HG03442 (cell line): ENCODE measurements at regions not wholly inside any gene's neighbourhood (a gene's known extent, or its start where the extent isn't known, plus 50 kb on each side); places are given as distances from the start of the nearest gene placed in this dataset.
A peak's percentile ranks its signal among the peaks of the same experiment; 100 is the strongest.
"Not testable (repeated sequence)": the region's sequence is repeated elsewhere in the genome, so short reads cannot be mapped to it uniquely, and the experiment has no call there.

Experiments used
- ATAC-seq: cut with Tn5 transposase; IDR thresholded peaks from one replicate; pipeline ENCODE4 v1.9.1; 2021; ENCODE audit warnings: mild to moderate bottlenecking, moderate library complexity; ENCODE audit not compliant: unreplicated experiment

DNA sequence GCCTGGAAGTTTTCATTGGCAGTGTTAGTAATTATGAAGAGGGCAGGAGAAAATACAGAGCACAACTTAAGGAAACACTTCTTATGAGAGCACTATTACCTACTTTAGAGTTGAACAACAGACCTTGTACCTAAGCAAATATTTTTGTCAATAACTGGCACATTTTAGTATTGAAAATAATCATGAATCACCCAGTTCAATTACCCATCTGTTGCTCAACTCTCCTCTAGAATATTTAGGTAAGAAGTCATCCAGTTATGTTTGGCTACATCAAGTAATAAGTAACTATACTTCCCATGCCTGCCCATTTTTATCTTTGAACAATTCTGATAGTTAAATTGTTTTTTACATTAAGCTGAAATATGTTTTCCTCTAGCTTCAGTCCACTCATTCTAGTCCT, 893.4 kb downstream of the DIAPH3 start:
- no peak for ATAC-seq

DNA sequence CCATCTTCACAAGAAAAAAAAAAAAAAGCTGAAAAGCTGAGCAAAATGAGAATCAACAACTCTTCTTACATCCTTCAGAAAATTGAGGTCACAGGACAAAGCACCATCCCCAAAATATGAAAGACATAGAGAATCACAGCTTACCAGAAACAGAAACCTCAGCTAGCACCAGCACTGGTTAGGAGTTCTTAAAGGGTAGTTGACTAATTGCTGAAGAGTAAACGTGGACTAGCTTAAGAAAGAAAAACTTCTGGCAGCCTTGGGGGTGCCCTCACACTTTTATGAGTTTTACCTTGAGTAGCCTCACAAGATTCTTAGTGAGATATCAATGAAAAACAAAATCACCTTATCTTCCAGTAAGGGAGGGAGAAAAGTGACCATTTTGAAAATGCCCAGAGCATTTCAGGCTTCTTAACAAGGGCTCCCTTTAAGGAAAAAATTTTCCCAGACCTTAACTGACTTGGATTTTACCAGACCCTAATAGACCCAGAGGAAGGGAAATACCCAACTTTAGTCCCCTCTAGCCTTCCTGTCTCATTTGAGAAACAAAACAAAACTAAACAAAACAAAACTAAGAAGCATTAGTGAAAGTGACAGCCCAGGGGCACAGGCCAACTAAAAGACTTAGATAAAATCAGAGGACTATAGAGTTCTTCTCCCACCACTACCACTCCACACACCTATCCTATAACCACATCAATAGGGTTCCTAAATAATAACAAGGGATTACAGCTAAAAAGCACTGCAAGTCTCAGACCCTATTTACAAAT, 888.6 kb downstream of the DIAPH3 start:
- ATAC-seq: peak; percentile 70

DNA sequence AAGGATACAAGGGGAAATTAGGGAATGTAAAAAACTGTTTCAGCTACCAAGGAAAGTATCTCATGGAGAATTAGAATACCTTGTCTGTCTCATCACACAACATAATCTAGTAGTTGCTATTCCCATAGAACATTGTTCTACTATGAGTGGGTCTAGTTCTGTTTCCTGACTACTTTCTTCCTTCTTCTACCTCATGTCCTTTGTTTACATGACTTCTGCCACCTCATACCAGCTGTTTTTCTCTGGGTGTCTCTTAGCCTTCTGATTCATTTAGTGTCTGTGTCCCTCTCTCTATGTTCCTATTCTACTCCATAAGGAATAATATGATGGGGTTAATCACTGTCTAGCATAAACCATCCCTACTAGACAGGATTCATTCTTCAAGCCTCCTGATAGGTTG, 887.3 kb downstream of the DIAPH3 start:
- ATAC-seq: no peak

DNA sequence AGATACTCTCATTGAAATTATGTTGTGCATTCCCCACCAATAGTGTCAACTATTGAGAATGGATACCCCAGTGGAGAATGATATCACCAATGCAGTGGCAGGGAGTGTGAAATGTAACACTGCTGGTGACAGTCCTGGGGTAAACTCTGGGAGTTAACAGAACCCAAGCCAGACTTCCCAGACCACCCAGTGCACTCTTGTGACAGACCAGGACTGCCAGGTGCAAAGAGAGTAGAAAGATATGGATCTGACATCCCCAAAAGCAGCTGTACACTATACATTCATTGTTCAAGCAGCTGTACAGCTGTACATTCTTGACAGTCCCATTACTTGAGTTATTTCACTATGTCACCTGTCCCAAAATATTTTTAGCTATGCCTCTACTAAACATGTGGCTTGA, 886.6 kb downstream of the DIAPH3 start:
- no peak for ATAC-seq

DNA sequence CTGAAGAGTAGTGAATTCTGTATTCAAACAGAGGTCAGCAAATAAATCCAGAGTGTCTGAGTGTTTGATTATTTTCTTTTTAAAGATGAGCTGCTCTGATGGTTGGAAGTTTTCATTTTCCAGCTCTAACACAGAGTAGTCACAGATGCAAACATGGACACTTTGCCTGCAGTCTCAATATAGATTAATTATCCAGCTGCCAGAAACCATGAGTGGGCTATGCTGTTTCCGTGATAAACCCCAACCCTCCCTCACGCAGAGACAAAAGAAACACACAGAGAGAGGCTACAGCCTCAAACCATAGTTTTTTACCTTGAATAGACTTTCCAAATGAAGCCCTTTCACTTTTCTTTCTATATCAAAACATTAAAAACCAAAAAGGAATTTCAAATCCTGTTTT, 884.7 kb downstream of the DIAPH3 start:
- ATAC-seq: no peak

DNA sequence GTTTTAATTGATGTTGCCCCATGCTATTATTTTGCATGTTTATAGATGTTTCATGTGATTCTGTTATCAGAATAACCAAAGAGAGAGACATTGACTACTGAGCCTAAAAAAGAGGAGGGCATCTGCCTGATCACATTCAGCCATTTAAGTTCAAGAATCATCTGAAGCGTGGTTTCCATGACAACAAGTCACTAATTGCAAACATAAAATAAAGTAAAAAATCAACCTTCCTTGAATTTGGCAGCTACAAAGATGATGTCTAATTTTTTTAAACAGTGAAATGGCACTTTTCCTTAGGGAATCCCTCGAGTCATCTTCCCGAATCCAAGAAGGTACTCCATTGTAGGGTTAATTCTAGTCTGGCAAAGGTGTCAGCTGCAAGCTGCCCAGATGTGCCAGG, 884.2 kb downstream of the DIAPH3 start:
- no peak for ATAC-seq

DNA sequence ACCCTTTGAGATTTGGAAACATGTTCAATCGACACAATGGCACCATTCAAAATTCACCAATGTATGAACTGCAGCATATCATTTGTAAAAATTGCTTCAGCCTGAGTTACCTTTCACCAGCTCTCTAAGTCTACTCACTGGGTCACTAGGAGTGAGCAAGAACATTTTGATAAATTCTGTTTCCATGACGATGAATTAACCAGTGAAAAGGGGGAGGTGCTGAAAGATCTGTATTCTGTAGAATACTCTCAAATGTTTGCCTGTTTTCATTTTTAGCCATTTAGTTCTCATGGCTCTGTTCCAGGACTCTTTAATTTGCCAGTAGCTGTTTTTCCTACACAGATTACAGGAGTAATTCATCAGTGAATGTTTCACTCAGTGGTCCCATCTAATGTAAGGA, 883.4 kb downstream of the DIAPH3 start:
- no peak for ATAC-seq

DNA sequence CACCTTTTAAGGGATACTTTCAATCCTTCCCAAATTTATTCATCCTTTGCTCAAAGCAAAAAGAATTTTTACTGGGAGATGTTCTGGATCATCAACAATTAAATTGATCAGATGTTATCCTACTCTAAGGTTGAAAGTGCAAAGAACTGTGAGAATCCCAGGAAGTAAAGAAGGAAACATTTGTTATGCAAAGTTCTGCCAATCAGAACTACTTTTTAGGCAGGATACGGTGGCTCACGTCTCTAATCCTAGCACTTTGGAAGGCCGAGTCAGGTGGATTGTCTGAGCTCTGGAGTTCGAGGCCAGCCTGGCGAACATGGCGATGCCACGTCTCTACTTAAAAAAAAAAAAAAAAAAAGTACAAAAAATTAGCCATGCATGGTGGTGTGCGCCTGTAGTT, 882.3 kb downstream of the DIAPH3 start:
- ATAC-seq: no peak

DNA sequence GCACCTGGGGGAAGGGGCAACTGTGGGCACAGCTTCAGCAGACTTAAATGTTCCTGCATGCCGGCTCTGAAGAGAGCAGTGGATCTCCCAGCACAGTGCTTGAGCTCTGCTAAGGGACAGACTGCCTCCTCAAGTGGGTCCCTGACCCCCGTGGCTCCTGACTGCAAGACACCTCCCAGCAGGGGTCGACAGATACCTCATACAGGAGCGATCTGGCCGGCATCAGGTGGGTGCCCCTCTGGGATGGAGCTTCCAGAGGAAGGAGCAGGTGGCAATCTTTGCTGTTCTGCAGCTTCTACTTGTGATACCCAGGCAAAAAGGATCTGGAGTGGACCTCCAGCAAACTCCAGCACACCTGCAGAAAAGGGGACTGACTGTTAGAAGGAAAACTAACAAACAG, 871.5 kb downstream of the DIAPH3 start:
- not testable (repeated sequence) for ATAC-seq

DNA sequence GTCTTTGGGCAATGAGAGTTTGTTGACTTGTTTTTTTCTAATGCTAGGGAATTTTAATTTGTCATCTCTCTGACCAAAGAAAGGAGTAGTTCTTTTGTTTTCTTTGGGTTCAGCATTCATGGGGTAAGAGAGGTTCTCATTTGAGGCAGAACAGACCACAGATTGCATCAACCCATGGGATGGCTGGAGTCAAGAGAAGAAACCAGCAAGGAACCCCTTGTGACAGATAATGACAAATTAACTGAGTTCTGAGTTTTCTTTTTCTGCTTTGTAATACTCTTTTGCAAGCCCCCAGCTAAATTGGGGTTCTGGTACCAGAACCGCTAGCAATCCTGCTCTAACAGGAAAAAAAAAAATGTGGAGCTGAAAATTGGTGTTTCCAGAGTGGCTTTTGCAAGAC, 864.1 kb downstream of the DIAPH3 start:
- ATAC-seq: no peak

DNA sequence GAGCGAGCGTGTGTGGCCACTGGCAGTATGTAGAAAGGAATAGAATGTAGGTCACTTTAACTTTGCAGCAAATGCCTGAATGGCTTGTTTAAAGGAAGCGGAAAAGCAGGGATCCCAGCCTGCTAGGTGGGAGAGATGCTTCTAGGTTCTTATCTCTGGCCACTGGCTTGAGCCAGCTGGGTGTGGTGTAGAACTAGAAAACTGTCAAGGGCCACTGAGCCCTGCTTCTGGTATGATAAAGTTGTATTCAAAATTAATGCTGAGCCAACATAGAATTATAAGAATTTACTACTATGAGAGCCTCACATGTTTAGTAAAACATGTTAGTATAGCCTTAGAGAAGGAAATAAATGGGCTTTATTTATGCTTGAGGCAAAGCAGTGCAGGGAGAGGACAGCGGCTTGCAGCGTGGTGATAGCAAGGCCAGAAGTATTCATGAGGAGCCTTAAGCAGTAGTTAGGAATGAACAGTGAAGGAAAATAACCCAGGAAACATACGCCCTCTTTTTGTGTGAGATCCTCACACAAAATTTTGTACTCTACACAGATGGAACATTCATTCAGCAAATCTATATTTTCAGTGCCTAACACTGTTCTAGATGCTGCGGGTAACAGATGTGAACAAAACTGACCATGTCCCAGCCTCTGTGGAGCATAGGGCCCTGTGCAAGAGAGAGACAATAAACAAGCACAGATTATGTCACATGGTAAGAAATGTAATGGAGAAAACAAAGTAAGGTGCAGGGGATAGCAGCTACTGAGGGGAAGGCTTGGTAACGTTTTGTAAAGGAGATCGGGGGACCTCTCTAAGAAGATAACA, 863.2 kb downstream of the DIAPH3 start:
- no peak for ATAC-seq

DNA sequence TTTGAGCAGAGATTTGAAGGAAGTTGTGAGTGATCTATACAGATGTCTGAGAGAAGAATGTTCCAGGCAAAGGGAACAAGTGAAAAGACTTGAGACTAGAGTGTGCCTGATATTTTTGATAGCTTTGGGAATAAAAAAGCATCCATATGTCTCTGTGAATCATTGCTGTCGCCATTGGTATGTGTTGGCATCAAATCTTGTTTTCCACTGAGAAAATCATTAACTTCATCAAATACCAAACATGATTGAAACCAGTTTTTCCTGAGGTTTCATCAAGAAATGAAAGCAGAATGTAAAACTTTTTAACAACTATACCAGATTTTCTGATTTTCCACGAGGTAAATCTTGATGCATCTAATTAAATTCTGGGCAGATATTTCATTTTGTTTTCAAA, 862.6 kb downstream of the DIAPH3 start:
- ATAC-seq: no peak

DNA sequence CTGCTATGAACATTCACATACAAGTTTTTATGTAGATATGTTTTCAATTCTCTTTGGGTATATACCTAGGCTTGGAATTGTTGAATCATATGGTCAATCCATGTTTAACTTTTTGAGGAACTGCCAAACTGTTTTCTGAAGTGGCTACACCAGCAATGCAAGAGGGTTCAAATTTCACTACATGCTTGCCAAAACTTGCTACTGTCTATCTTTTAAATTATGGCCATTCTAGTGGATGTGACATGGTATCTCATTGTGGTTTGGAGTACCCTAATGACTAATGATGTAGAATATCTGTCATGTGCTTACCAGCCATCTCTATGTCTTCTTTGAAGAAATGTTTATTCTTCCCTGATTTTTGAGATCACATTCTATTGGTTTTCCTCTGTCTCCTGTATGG, 860.3 kb downstream of the DIAPH3 start:
- no peak for ATAC-seq

DNA sequence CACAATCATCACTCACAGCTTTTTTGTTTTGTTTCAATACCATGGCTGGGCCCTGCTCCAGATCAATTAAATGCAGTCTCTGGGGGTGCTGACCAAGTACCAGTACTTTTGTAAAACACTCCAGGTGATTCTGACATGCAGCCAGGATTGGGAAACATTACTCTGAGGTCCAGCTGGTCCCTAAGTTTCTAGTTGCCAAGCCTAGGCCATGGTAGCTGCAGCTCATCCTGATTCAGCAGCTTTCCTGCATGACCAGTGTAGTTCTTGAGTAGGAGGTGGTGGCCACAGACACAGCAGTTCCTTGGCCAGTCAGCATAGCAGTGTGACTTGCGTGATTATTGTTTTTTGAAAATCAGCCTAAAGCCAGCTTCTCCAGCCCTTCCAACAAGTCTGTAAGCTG, 859.1 kb downstream of the DIAPH3 start:
- ATAC-seq: no peak

DNA sequence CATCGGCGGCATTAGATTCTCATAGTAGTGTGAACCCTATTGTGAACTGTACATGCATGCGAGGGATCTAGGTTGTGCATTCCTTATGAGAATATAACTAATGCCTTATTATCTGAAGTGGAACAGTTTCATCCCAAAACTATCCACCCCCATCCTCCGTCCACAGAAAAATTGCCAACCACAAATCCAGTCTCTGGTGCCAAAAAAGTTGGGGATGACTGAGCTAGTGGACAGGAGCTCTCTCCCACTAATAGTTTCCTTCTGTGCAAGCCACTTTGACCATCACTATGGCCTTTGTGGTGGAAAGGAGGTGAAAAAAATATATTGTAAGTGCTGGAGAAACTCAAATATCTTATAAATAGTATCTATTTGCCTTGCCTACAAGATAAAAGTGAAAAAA, 857.8 kb downstream of the DIAPH3 start:
- ATAC-seq: no peak

DNA sequence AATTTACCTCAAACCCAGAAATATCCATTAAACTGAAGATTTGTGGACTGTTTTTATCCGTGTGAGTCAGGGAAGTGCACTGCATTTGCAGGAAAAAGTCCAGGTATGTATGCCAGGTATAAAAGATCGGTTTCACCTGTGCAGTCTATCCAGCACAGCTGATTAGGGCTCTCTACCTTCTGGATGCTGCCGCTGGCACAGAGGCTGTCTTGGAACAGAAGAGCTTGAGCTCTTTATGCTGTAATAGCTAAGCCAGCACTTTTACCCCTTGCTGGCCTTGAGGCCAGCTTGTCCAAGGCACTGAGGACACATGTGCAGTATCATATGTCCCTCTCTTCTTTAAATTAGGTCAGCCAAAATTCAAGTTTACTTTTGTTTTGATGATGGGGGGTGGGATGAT, 851.0 kb downstream of the DIAPH3 start:
- no peak for ATAC-seq

DNA sequence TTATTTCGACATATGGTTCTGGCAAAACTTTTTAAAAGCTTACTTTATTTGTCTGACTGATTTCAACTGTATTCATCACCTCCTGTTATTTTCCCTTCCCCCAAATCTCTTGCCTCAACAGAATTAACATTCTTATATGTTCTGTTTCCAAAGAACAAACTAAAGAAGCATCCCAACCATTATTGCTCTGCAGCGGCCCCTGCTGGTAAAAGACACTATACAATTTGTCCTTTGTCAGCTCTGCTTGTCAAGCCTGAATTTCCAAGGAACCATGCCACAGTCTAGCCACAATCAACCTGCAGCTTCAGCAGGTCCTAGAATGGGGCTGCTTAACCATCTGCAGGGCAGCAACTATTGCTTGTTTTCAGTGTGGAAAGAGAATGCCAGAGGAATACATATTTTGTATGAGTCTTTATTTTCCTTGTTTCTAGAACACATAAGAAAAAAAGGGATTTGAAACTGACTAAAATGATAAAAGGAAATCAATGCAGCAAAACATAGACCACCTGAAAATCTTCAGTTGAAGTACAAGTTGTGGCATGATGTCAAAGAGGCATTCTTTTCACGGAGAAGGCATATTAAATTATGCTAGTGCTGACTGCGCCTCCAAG, 845.3 kb downstream of the DIAPH3 start:
- peak; percentile 92 for ATAC-seq

DNA sequence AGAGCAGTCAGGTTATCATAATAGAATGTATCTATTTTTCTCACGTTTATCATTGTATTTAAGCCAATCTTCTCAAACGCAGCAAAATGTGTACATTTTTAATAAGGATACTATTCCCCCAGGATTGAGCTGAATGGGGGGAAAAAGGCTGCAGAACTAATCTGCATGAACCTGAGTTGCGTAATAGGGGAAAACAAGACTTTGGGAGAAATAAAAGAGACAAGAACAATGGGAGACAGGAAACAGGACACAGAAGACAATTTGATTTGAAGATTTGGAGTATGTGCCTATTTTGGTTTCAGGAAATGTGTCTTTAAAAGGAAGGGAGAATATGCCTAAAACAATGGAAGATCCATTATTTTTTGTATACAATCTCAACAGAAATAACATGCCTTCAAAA, 844.5 kb downstream of the DIAPH3 start:
- ATAC-seq: no peak

DNA sequence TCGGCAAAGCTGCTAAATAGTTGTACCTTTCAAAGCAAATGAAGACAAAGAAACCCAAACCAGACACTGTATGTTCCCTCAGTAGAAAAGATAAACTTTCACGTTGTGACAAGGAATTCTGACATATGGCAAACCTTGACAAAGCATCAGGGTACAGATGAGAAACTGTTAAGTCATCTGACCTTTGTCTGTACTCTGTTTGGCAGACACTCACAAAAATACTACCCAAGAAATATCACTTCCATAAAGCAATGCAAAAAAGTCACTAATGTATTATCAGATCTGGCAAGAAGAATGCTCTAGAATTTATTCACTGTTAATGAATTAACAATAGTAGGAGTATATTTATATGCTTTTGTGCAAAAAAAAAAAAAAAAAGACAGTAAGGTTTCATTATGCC, 843.7 kb downstream of the DIAPH3 start:
- ATAC-seq: no peak

DNA sequence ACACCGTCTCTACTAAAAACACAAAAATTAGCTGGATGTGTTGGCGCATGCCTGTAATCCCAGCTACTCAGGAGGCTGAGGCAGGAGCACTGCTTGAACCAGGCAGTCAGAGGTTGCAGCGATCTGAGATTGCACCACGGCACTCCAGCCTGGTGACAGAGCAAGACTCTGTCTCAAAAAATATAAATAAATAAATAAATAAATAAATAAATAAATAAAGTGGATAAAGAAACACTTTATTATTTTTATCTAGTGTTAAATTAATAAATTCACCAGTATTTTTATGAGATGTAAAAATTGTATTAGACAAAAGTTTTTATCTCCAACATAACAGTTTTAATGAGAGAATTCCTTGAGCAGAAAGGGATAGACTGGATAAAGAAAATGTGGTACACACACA, 839.3 kb downstream of the DIAPH3 start:
- ATAC-seq: not testable (repeated sequence)

DNA sequence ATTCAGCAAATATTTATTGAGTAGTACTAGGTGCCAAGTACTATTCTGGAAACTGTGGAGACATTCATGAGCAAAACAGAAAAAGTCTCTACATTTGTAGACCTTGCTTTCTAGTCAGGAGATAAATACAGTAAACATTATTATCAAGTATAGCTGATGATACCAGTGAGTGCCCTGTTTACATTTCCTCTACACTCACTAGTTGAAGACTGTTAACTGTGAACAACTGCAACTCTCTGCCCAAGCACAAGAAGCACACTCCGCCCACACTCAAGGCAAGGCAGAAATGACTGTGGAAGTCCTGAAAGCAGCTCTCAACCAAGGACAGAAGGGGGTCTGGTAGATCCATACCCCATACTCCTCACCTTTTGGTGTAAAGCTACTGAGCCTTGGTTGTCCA, 837.0 kb downstream of the DIAPH3 start:
- ATAC-seq: no peak

DNA sequence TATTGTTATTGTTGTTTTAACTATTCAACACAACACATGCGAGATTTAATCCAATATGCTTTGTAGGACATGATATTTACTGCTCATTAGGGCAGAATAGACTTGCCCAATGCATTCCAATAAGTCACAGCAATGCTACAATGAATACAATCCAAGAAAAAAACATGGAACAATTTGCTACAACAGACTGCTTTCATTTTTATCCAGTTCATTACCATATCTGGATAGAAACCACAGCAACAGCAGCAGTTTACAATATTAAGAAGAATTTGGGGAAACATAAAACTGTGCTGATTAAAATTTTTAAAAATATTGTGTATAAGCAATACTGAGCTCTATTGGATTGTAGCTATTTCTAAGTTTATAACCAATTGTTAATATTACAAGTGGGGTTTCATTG, 833.0 kb downstream of the DIAPH3 start:
- no peak for ATAC-seq
